CD4-positive, alpha-beta T cell treated with Interleukin-1 beta for 1 hour (primary cell): ENCODE measurements at regions not wholly inside any gene's neighbourhood (a gene's known extent, or its start where the extent isn't known, plus 50 kb on each side); places are given as distances from the start of the nearest gene placed in this dataset.
A peak's percentile ranks its signal among the peaks of the same experiment; 100 is the strongest.
"Not testable (repeated sequence)": the region's sequence is repeated elsewhere in the genome, so short reads cannot be mapped to it uniquely, and the experiment has no call there.

ENCODE experiments used
- DNase-seq, 2 donors: peaks; one replicate each; pipeline ENCODE4 v3.0.0-alpha.2; 2020 to 2022

DNA sequence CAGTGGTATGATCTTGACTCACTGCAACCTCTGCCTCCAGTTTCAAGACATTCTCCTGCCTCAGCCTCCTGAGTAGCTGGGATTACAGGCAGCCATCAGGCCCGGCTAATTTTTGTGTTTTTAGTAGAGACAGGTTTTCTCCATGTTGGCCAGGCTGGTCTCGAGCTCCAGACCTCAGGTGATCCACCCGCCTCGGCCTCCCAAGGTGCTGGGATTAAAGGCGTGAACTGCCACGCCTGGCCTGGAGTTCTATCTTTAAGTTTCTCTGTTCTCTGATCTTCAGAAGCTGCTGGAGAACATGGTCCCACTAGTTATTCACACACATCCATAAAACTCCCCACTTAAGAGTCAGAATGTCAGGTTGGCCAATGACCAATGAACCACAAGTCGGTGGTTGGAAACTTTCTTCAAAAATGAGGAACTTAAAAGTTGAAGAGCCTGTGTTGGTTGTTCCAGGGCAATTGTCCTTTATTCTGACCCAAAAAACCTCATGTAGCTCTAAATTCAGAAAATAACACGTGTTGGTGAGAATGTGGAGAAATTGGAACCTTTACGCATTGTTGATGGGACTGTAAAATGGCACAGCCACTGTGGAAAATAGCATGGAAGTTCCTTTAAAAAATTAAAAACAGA is 55.9 kb upstream of the PIK3CB start:
- DNase-seq: peak in 1 of 2 donors; percentile 36

DNA sequence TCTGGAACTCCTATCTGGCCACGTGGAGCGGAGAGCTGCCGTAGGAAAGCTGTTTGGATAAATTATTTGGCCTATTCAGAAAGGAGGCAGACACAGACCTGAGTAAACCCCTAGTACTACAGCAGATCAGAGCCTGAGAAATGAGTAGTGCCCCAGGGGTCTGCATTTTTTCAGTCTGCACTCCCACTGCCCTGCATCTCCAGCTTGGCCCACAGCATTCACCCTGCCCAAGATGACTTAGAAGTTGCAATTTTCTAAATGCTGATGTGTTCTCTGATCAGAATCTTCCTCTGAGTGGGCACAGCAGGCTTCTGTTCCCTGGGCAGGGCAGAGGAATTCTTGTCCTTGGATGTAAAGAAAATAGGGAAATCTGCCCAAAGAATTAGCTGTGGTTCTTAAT is 55.1 kb upstream of the PIK3CB start:
- no peak for DNase-seq

DNA sequence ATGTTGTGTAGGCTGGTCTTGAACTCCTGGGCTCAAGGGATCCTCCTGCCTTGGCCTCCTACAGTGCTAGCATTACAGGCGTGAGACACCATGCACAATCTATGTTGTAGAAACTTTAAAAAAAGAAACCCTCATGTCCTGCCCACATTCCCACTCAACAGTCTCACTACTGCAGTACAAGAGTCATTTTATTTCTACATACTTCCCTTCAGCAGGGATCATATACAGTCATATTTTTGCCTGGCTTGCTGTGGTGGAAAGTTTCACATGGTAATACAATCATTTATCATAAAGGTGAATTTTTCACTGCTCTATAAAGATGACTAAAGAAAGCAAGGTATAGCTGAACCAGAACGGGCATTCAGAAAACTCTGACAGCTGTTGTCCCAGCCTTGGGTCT is 53.8 kb upstream of the PIK3CB start:
- DNase-seq: no peak

DNA sequence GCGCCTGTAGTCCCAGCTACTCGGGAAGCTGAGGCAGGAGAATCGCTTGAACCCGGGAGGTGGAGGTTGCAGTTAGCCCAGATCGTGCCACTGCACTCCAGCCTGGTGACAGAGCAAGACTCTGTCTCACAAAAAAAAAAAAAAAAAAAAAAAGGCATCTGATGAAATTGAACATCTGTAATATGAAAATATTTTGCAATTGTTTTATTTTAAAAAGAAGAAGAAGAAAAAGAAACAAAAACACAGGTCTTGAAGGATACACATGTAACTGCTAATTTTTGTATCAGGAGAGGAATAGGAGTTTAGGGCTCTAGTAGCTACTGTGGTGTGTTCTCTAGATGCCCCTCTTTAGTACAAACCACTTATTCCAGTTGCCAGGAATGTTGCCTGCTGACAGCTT is 51.4 kb upstream of the PIK3CB start:
- not testable (repeated sequence) for DNase-seq
